RWPE1 (cell line): ENCODE measurements at regions not wholly inside any gene's neighbourhood (a gene's known extent, or its start where the extent isn't known, plus 50 kb on each side); places are given as distances from the start of the nearest gene placed in this dataset.

Source experiments
- CTCF ChIA-PET: fragments of 350-600 bp; sonication (Branson Sonifier 250); formaldehyde crosslinking; extraction: SDS; loops from one replicate; lab custom pipeline; 2021; lab: Yijun Ruan, JAX
- POLR2A ChIA-PET: fragments of 400-600 bp; formaldehyde crosslinking; extraction: SDS; loops from one replicate; lab custom pipeline; 2020; ENCODE audit warnings: antibody characterized with exemption; ENCODE audit not compliant: low non-redundant PET; lab: Yijun Ruan, JAX
- DNase-seq: peaks from one replicate; pipeline ENCODE4 v3.0.0; 2012; ENCODE audit warnings: low spot score
- H3K27ac ChIP-seq: fragments of 450-650 bp; 2 replicates; pipeline ENCODE4 v1.5.1; 2017
- TF ChIP-seq, protein P1 (sequence below): fragments of 450-650 bp; conservative IDR thresholded peaks from 2 replicates; pipeline ENCODE4 v1.5.1; 2017; ENCODE audit warnings: low read depth, mild to moderate bottlenecking

DNA sequence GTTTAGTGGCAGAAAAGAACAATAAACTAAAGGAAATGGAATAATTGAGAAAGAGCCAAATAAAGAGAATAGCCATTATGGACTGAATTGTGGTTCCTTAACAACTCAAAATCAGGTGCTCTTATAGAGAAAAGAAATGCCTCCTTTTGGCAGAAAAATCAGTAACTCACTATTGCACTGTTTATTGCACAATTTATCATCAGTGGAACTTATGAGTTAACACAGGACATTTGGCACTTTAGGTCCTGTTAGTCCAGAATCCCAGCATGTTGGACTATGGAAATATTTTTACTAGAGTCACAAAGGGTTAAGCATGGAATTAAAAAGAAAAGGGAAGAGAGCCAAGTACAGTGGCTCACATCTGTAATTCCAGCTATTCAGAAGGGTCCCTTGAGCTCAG lies 53.8 kb upstream of the JMY start:
- TF ChIP-seq, protein P1, sequence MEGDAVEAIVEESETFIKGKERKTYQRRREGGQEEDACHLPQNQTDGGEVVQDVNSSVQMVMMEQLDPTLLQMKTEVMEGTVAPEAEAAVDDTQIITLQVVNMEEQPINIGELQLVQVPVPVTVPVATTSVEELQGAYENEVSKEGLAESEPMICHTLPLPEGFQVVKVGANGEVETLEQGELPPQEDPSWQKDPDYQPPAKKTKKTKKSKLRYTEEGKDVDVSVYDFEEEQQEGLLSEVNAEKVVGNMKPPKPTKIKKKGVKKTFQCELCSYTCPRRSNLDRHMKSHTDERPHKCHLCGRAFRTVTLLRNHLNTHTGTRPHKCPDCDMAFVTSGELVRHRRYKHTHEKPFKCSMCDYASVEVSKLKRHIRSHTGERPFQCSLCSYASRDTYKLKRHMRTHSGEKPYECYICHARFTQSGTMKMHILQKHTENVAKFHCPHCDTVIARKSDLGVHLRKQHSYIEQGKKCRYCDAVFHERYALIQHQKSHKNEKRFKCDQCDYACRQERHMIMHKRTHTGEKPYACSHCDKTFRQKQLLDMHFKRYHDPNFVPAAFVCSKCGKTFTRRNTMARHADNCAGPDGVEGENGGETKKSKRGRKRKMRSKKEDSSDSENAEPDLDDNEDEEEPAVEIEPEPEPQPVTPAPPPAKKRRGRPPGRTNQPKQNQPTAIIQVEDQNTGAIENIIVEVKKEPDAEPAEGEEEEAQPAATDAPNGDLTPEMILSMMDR, result no peak
- CTCF ChIA-PET, result interaction anchor here (1.0 kb wide), 1 partner anchor 49 kb away, joined by 6 read pairs; no protein-coding TSS in a partner anchor
- POLR2A ChIA-PET, result no interaction called here
- no peak for DNase-seq
- H3K27ac ChIP-seq, result no peak overlapping the region

DNA sequence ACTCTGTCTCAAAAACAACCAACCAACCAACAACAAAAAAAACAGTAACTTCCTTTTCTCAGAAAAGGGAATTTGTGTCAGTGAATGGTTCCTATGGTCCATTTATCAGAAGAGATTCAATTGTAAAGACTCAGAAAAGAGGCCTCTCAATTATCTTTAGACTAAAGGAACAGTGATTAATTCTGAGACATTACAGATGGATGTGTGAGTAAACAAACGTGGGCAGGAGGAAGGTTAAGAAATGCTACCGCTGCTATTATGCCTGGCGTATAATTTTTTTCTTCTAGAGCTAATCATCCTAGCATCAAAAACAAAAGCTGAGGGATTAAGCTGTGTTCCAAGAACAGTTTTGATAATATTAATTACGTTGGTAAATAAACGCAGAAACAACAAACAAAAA lies 52.9 kb upstream of the JMY start:
- TF ChIP-seq, protein P1, result no peak
- ChIA-PET CTCF (interaction anchor here (0.6 to 1.0 kb wide), 2 partner anchors 22 to 50 kb away, joined by 3 to 6 read pairs; no protein-coding TSS in a partner anchor), POLR2A (no interaction called here)
- no peak overlapping the region for H3K27ac ChIP-seq
- DNase-seq, result peak; percentile 56

DNA sequence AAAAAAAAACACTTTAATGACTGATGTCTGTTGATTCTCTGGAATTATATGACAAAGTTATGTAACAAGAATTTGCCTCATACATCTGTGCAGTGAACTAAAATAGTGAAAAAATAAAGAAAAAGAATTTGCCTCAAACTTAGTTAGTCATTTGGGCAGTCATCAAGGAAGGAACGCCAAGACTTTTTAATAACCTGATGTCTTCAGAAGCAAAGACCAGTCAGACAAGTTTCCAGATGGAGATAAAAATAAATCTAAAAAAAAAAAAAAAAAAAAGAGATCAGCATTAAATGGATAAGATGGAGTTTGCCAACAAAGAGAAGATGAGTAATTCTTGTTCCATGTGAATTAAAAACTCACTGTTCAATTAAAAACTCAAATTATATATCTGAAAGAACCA lies 52.3 kb upstream of the JMY start:
- no peak overlapping the region for H3K27ac ChIP-seq
- ChIA-PET POLR2A (no interaction called here), CTCF (interaction anchor here (0.5 to 0.6 kb wide), 2 partner anchors 22 to 159 kb away, joined by 3 read pairs; no protein-coding TSS in a partner anchor)
- DNase-seq, result peak; percentile 72
- TF ChIP-seq, protein P1, result no peak

GRCh38 chr5:79186021-79186420 lies 49.9 kb upstream of the JMY start:
- H3K27ac ChIP-seq, result no peak overlapping the region
- TF ChIP-seq, protein P1, result no peak
- POLR2A ChIA-PET, result no interaction called here
- no peak for DNase-seq
- CTCF ChIA-PET, result interaction anchor here (0.8 kb wide), 1 partner anchor 53 kb away, joined by 3 read pairs; no protein-coding TSS in a partner anchor
